Dedifferentiated amniotic fluid mesenchymal stem cell (primary cell): ENCODE measurements at regions not wholly inside any gene's neighbourhood (a gene's known extent, or its start where the extent isn't known, plus 50 kb on each side); places are given as distances from the start of the nearest gene placed in this dataset.

ENCODE experiments used
- DNase-seq: peaks from one replicate; pipeline ENCODE4 v3.0.0-alpha.2; 2016; ENCODE audit errors: extremely low spot score

DNA sequence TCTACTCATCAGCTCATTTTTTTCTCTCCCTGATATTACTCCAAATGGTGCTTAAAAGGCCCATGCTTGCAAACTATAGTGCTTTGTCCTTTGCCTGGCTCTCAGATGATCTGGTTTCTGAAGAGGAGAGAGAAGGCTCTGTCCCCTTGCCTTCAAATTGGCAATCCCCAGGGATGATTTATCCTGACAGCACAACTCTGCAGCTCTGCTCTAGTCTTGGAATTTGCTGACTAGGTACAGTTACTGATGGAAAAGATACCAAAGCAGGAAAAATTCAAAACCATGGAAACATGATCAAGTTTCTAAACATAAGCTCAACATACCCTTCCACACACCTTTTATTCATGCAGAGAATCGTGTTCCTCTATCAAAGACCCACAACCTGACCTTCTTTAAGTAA, 106.7 kb upstream of the CADPS start:
- DNase-seq, result no peak

DNA sequence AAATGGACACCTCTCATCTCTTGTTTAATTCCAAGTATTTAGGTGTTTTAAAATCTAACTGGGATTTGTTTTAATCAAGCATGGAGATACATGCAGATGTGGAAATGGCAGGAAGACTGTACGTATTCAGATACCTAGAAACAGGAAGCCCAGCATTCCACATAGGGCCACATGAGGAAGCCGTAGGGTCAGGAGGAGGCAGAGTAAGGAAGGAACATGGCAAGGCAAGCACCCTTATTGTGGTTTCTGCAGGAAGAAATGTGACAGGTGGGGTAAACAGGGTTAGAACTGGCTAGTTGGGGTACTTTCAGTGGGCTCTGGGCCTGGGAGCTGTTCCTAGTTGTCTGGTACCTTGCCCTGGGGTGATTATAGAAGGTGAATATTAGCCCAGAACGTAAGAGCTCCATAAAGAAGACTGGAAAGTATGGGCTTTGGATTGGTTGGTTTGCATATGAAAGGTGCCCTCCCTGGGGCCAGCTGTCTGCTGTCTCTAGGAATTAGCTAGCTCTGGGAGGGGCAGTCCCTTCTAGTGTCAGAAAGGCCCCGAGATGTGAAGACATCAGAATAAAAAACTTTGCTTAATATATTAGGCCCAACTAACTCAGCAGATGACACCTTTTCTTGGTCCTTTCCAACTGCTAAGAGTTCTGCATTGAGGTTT, 107.7 kb upstream of the CADPS start:
- no peak for DNase-seq

DNA sequence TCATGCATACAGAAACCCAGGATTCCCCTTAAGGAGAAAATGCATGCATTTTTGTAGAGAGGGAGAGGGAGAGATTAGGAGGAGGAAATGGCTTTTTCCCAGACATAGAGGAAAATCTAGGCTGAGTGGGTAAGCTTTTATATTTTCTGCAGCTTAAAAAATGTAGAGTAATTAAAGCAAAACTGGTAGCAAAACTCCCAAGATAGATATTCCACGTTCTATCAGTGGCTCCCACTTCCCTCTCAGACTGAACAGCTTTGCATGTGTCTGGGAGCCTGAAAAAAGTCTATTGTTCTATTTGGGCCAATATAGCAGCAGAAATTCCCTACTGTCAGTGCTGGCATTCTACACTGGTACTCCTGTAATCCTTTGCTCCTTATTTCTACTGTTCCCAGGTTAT, 110.8 kb upstream of the CADPS start:
- DNase-seq, result no peak

DNA sequence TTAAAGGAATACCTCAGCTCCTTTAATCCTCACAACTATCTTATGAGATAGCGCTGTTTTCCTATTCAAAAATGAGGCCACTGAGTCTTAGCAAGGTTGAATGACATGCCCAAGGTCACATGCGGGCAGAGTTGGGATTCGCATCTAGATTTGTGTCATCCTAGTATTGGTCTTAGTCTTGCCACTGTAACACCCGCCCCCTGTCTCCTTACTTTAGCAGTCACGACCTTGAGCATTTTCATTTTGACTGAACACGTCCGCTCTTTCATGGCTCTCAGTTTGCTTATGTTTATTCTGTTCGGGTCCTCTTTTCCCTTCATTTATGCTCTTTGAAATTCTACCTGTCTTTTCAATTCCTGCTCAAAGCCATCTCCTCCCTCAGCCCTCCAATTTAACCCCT, 112.5 kb upstream of the CADPS start:
- DNase-seq, result no peak

DNA sequence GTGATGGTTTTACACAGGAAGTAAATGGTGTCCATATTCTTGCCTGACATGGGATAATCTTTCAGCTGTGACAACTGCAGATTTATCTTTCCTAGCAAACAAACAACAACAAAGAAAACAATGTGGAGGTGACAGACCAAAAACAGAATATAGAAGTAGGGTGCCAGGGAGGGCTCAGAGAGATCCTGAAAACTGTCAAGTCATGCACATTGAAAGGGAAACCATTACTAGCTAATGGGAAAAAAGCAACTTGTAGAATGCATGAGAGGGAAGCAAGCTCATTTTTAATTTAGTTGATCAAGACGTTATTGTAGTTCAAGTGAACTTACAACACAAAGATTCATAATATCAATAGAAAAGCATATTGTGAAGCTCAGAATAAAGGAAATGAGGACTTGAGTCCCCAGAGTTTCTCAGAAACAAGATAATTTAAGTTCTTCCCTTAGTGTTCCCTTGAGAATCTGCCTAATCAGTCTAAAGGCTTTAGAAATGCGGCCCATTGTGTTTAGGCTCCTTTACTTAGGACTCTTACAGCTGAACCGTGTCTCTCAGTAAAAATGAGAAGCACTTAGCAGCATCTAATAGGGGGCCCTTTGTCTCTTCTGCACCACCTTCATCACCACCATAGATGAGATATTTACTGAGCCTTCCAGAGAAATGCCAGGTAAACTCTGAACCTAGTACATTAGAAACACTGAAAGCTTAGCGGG, 115.6 kb upstream of the CADPS start:
- no peak for DNase-seq

DNA sequence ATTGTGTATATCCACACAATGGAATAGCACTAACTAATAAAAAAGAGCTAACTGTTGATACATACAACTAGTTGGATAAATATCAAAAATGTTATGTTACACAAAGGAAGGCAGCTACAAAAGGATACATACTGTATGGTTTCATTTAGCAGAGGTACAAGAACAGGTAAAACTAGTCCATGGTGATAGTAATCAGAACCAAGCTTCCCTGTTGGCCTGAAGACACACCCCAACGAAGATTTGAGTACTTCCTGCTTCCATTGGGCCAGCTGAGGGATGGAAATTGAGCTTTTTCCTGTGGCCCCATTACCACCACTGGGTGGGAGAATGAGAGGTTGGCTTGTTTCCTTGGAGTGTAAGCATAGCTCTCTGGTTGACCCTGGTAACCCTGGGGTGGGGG, 117.3 kb upstream of the CADPS start:
- DNase-seq, result no peak

DNA sequence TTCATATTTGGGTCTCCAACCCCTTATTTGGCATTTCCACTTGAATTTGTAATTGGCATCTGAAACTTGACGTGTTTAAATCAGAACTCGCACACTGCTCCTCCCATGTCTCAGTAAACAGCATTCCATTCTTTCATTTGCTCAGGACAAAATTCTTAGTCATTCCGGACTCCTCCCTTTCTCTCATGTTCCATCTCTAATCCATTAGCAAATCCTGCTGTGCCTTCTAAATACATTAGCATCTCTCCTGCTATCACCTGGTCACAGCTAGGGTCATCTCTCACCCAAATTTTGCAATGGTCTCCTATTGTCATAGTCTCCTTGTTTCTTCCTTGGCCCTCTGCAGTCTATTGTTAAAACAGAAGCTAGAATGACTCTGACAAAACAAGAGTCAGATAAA, 119.9 kb upstream of the CADPS start:
- no peak for DNase-seq

DNA sequence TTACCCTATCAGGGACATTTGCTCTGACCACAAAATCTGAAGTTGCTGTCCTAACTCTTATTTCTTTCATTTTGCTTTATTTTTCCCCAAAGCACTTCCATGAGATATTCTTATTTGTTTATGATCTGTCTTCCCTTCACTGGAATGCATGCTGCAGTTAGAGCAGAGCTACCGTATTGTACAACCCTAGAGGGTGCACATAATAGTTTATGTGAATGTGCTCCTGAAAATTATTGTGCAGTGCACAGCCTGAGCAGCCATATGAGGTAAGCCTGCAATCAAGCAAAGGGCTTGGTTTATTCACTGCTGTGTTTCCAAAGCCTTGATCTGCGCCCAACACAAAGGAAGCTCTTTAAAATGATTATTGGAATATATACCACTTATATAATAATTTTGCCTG, 120.3 kb upstream of the CADPS start:
- no peak for DNase-seq

DNA sequence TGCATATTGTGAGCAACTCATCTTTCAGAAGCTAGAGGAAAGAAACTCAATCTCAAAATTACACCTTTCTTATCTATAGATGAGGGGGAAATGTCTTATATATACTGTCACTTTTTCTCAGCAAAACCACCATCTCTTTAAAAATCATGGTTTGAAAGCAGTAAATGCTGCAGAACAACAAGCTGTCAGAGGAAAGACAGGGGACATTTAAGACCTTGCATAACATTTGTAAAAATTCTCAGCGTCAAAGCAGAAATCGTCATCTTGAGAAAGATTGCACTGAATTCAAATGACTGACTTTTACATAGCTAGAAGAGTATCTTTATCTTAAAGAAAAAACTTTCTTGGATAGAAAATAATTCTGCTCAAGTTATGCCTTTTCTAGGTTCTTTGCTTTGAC, 122.2 kb upstream of the CADPS start:
- no peak for DNase-seq

DNA sequence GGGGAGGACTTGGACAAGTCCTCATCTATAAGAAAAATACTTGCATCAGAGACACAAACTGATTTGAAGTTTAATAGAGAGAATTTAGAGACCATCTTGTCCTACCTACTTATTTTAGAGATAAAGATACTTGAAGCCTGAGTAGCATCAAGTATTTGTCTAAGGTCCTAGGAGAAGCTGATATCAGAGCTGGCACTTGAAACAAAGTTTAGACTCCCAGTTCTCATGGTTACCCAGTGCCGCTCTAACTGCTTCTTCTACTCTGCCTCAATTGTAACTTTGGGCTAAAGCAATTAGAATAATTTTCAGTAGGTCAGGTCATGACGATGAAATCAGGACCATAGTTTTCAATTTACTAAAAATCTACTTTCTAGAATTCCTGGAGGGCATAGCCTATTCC, 123.9 kb upstream of the CADPS start:
- DNase-seq, result no peak

DNA sequence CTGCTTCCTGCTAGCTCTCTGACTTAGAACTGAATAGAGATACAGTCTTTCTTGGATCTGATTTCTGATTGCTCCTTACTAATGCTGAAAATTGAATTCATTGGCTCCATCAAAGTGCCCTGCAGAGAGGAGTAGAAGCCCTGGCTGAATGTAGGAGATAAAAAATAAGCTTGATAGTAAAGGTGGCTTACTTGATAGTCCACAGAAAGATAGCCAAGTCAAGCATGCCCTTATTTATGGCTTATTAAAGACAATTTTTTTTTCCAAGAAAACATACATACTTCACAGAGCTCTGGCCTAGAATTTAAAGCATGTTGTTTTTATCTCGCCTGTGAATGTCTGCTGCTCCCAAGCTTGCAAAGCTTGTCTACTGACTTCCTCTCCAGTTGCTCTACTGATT, 124.6 kb upstream of the CADPS start:
- DNase-seq, result no peak

DNA sequence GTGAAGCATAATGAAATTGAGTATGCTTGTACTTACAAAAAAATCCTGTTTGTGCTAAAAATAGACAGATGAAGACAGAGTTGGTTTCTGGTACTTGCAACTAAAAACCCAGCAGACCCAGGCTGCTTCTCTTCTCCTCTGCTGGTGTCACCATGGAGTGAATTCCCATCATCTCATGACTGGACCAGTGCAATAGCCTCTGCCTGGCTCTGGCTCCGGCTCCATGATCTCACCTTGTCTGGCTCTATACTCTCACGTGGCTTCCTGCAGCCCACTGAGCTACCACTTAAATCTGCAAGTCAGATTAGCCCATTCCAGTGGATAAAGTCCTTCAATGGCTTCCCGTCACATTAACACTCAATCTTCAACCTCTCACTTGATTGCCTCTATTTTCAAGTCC, 129.2 kb upstream of the CADPS start:
- no peak for DNase-seq

DNA sequence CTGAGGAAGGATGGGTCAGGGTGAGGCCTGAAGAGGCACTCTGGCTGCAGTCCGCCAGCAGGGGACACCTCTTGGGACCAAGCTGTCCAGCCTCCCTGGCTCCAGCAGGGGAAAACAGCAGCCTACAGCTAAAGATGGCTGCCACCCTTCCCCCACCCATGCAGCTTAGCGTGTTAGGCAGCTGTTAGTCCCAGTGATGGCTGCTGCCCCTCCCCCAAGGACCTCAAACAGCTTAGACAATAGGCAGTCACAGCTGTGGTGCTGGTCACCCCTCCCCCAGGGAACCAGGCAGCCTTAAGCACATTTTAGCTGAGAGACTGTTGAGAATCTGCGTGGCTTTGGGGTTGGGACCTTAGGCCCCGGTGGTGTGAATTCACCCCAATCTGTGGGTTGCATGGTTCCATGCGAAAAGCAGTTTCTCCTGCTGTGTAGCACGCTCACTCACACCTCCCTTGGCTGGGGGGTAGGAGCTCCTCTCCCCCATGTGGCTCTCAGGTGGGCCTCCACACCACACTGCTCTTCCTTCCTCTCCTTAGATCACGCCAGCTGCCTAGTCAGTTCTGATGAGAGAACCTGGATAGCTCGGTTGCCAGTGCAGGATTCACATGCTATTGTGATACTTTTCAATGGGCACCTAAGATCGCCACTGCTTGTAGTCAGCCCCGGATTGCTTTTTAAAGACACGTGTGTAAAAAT, 140.5 kb upstream of the CADPS start:
- no peak for DNase-seq

DNA sequence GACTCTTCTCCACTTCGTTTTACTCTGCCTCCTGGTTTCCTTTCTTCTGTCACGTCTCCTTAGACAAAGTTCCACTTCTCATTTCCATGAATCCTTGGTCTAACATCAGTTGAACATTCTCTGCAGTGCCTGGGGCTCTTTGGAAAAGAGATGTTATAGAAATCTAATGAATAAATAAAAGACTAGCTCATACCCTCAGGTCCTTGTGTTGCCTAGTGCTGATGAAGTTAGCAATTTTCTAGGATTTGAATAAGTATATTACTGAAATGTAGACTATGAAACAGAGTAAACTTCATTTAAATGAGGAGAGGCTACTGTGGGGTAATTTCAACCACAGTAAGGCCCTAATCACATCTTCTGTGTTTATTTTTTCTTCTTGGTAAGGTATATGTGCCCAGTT, 146.9 kb upstream of the CADPS start:
- DNase-seq, result no peak

DNA sequence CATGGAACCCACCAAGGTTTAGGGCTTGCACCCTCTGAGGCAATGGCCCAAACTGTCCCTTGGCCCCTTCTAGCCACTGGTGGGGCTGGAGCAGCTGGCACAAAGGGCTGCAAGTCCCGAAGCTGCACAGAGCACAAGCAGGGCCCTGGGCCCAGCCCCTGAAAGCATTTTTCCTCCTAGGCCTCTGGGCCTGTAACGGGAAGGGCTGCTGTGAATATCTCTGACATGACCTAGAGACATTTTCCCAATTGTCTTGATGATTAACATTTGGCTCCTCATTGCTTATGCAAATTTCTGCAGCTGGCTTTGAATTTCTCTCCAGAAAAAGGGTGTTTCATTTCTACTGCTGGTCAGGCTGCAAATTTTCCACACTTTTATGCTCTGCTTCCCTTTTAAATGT, 151.5 kb upstream of the CADPS start:
- no peak for DNase-seq

DNA sequence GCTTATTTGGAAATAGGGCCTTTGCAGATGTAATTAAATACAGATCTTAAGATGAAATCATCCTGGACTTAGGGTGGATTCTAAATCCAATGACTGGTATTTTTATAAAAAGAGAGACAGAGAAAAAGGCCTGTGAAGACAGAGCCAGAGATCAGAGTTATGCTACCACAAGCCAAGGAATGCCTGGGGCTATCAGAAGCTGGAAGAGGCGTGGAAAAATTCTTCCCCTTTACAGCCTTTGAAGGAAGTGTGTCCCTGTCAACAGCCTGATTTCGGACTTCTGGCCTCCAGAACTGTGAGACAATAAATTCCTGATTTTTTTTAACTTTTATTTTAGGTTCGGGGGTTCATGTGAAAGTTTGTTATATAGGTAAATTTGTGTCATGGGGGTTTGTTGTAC, 154.1 kb upstream of the CADPS start:
- no peak for DNase-seq

DNA sequence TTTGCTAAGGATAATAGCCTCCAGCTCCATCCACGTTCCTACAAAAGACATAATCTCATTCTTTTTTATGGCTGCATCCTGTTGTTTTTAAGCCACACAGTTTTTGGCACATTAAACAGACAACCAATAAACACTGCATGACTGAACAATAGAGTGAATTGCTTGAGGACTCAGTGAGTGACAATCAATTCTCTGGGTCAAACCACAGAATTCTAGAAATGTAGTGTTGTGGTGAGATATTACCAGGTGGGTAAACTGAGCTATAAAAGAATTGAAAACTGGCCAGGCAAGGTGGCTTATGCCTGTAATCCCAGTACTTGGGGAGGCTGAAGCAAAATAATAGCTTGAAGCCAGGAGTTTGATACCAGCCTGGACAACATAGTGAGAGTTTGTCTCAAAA, 154.7 kb upstream of the CADPS start:
- no peak for DNase-seq

DNA sequence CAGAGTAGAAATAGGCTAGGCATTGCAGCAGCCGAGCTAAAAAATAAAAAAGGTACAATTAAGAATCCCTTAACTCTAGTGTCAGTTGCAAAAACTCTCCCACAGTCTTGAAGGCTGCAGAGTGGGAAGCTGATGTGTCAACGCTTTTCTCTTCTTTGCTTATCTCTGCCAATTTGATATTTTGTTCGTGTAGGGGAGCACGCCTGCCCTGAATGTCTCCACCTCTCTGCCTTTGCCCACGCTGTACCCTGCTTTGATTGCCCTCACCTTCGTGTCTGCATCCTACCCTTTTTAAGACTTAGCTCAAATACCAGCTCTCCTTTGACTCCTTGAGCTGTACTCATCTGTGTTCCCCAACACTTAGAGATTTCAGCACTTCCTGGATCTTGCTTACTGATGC, 155.4 kb upstream of the CADPS start:
- no peak for DNase-seq

DNA sequence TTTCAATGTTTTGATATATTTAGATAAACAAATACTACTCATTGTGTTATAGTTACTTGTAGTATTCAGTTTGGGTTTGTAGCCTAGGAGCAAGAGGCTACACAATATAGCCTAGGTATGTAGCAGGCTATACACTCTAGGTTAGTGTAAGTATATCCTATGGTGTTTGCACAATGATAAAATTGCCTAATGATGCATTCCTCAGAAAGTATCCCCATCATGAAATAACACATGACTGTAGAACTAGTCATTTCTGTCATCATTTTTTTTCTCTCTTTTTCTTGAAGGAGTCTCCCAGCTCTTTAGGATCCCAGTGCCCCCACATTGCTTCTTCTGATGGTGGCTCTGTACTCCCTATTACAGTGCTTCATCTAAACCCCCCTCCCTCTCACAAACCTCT, 157.7 kb upstream of the CADPS start:
- DNase-seq, result no peak

DNA sequence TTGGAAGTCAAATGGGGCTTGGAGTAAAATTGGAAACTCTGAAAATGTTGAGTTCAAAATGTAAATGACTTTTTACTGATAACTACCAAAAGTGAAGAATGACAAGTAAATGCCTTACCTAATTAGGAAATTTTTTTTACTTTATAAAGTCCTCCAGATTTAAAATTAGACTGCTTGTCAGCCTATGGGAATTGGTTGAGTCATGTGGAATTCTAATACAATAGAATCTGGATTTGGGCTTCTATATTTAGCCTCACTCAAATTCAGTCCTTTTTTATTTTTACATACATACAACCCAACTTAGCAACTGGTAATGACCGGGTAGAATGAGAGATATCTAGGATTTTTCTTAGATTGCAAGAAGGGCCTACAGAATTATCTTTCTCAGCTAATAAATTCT, 158.9 kb upstream of the CADPS start:
- no peak for DNase-seq

DNA sequence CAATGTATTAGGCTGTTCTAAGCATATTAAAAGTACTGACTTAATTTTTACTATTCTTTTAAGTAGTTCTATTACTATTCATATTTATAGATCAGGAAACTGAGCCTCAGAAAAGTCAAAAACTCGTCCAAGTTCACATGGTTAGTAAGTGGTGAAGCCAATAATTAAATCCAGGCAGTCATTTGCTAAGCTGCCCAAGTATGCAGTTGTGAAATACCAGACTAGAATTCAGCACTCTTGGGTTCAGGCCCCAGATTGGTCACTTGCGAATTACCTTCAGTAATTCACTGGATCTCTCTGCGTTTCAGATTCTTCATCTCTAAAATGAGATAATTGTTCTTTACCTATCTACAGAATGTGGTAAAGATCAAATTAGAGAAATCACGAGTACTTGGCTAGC, 161.9 kb upstream of the CADPS start:
- no peak for DNase-seq

DNA sequence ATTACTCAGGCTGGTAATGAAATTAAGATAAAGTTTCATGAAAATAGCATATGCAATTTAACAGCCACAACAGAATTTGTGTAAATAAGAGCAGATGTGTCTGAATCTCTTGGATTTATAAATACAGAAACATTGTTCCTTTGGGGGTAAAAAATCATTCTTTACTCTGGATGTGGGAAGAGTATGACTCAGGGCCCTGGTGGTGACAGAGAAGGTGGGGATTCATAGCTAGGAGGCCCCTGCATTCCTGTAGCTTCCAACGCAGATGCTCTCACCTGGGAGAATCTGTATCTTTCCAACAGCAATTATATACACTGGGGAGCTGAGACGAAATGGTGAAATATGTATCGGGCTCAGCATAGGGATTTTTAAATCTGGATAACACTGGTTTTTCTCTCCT, 167.6 kb upstream of the CADPS start:
- DNase-seq, result no peak

DNA sequence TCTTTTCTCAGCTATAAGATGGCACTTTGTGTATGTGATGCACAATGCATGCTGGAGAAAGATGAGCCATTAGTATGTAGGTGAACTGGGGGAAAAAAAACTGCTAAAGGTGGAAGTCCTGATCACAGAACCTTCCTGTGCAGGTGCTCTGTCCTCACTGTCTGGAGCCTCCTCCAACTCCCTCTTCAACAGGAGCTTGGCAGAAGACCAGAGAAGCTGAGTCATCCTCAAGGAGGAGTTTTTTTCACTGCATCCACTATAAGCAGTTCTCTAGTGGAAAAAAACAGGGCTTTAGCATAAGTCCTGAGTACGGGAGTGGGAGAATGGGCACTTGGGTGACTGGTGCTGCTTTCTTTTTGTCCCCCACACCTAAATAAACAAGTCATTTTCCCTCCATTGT, 168.4 kb upstream of the CADPS start:
- DNase-seq, result no peak
